Kidney (tissue), 13 donors: ENCODE measurements at regions not wholly inside any gene's neighbourhood (a gene's known extent, or its start where the extent isn't known, plus 50 kb on each side); places are given as distances from the start of the nearest gene placed in this dataset.
"Not testable (repeated sequence)": the region's sequence is repeated elsewhere in the genome, so short reads cannot be mapped to it uniquely, and the experiment has no call there.

Experiments used
- DNase-seq, 5 donors: peaks; one replicate each; pipeline ENCODE4 v3.0.0-alpha.2; 2013 to 2020
- FAIRE-seq: peaks from 2 replicates; lab custom pipeline; 2012; peaks lifted over from hg19 to GRCh38; lab: Jason Lieb, UNC
- H3K27ac ChIP-seq, 2 donors: one replicate each; pipeline ENCODE4 v1.7.0; 2013; ENCODE audit warnings: low read depth in 2 of 2, low read length in 2 of 2, inconsistent platforms in 1 of 2
- H3K27me3 ChIP-seq: one replicate; pipeline ENCODE4 v1.7.1; 2013; ENCODE audit warnings: low read length, inconsistent platforms; ENCODE audit not compliant: control insufficient read depth, insufficient read depth
- H3K36me3 ChIP-seq, 3 donors: one replicate each; pipeline versions ENCODE4 v1.7.0 to v1.7.1; 2013; ENCODE audit warnings: low read length in 3 of 3, control low read depth in 1 of 3, inconsistent platforms in 1 of 3; ENCODE audit not compliant: insufficient read depth in 3 of 3, control insufficient read depth in 2 of 3
- H3K4me1 ChIP-seq, 3 donors: one replicate each; pipeline versions ENCODE4 v1.7.0 to v1.7.1; 2013; ENCODE audit warnings: low read length in 3 of 3, inconsistent platforms in 1 of 3, low read depth in 1 of 3; ENCODE audit not compliant: control insufficient read depth in 2 of 3, insufficient read depth in 2 of 3
- H3K4me3 ChIP-seq, 3 donors: one replicate each; pipeline versions ENCODE4 v1.7.0 to v1.8.1; 2013; ENCODE audit warnings: low read length in 3 of 3, control low read depth in 1 of 3, inconsistent platforms in 1 of 3
- H3K9ac ChIP-seq, 3 donors: one replicate each; pipeline versions ENCODE4 v1.7.0 to v1.7.1; 2013; ENCODE audit warnings: low read length in 3 of 3, control low read depth in 1 of 3, inconsistent platforms in 1 of 3
- H3K9me3 ChIP-seq, 3 donors: one replicate each; pipeline versions ENCODE4 v1.7.0 to v1.7.1; 2013; ENCODE audit warnings: low read length in 3 of 3, control low read depth in 1 of 3, inconsistent platforms in 1 of 3; ENCODE audit not compliant: control insufficient read depth in 2 of 3, insufficient read depth in 1 of 3
- intact Hi-C: fragments of 100-400 bp; cut with DNase I; formaldehyde crosslinking; loops from one replicate; pipeline ENCODE4 v1.11.1; 2022
- TF ChIP-seq, protein P1 (sequence below): IDR thresholded peaks from 3 replicates; pipeline ENCODE4 v1.5.1; 2012; ENCODE audit warnings: mild to moderate bottlenecking, moderate library complexity, borderline replicate concordance; ENCODE audit not compliant: insufficient read depth; ENCODE audit errors: extremely low read depth
- donor health status: control.
- donor health status: control.
- donor health status: control.
- donor health status: control.
- donor health status: control.
- donor health status: DM: yes; HTN: yes; CAD: no.
- donor health status: Normal renal cell carcinoma (clear cell type).

DNA sequence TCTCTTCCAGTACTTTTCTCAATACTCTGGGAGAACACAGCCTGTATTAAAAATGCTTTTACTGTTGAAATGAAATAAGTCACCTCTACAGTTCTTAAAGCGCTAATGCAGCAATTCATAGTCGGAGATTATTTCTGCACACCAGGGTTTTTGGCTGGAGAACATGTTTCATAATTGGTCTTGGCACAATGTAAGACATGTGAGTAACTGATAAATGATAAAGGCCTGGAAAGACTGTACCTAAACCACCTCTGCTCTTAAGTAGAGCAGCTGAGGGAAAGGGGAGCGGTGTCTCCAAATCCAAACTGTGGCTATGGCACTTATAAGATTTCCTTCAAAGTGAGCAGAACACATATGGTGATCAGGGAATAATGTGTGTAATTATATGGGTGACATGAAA is 390.3 kb upstream of the MBL2 start:
- TF ChIP-seq, protein P1, sequence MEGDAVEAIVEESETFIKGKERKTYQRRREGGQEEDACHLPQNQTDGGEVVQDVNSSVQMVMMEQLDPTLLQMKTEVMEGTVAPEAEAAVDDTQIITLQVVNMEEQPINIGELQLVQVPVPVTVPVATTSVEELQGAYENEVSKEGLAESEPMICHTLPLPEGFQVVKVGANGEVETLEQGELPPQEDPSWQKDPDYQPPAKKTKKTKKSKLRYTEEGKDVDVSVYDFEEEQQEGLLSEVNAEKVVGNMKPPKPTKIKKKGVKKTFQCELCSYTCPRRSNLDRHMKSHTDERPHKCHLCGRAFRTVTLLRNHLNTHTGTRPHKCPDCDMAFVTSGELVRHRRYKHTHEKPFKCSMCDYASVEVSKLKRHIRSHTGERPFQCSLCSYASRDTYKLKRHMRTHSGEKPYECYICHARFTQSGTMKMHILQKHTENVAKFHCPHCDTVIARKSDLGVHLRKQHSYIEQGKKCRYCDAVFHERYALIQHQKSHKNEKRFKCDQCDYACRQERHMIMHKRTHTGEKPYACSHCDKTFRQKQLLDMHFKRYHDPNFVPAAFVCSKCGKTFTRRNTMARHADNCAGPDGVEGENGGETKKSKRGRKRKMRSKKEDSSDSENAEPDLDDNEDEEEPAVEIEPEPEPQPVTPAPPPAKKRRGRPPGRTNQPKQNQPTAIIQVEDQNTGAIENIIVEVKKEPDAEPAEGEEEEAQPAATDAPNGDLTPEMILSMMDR: no peak
- no peak for FAIRE-seq
- H3K27me3 ChIP-seq: no peaks in the 10 kb centered on the region

DNA sequence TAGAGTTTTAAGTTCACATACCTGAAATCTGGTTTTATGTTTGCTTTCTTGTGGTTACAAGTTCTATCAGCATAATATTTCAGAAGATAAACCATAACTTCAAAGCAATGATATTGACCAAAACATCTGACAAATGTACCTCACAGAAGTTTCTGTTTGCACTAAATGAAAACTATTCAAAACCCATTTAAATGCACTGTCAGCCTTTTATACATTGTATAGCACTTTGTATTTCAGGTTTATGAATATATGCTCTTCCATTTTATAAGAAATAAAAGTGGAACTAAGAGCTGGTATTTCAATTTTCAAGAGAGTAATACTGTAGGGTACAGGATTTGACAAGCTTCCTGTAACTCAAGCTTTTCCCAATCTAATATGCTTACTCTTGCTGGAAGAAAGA is 388.6 kb upstream of the MBL2 start:
- Histone ChIP-seq H3K4me1 (peaks cover 0 to 6% (median 0%) of the 10 kb centered on the region in 3 donors), H3K27me3 (no peaks in the 10 kb centered on the region), H3K9ac (no peak overlapping the region), H3K9me3 (no peaks in the 10 kb centered on the region), H3K36me3 (no peaks in the 10 kb centered on the region), H3K4me3 (no peak overlapping the region), H3K27ac (no peak overlapping the region)
- no peak for FAIRE-seq
- intact Hi-C loops: no loop called here
- TF ChIP-seq, protein P1: no peak
- DNase-seq: no peak

More for the DNA sequence above, 390.3 kb upstream of the MBL2 start:
- Histone ChIP-seq H3K27ac (no peak overlapping the region), H3K4me1 (peaks cover 0 to 6% (median 0%) of the 10 kb centered on the region in 3 donors), H3K36me3 (no peaks in the 10 kb centered on the region), H3K9me3 (no peaks in the 10 kb centered on the region), H3K9ac (no peak overlapping the region), H3K4me3 (no peak overlapping the region)
- no peak for DNase-seq
- intact Hi-C loops: no loop called here

DNA sequence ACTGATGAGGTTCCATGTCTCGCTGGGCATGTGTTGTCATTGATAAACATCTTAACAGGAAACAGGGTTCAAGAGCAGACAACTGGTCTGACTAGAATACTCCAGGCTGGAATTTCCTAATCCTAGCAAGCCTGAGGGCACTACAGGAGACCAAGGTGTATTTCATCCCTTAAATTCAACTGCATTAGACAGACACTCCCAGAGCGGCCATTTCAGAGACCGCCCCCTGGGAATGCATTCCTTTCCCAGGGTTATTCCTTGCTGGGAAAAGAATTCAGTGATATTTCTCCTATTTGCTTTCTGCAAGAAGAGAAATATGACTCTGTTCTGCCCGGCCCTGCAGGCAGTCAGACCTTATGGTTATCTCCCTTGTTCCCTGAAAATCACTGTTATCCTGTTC is 383.1 kb upstream of the MBL2 start:
- H3K9me3 ChIP-seq, H3K4me1 ChIP-seq, H3K27ac ChIP-seq, FAIRE-seq, intact Hi-C loops, DNase-seq, H3K4me3 ChIP-seq, H3K36me3 ChIP-seq, H3K9ac ChIP-seq, H3K27me3 ChIP-seq: not testable (repeated sequence)

DNA sequence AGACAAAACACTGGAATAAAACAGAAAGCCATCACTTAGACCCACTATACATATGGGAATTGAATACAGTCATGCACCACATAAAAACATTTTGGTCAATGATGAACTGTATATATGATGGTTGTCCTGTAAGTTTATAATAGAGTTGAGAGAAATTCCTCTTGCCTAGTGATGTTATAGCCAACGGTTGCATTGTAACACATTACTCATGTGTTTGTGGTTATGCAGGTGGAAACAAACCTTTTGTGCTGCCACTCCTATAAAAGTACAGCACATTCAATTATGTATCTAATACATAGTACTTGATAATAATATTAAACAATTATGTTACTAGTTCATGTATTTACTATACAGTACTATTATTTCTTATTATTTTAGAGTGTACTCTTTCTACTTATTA is 381.2 kb upstream of the MBL2 start:
- no peak overlapping the region for H3K9ac ChIP-seq
- TF ChIP-seq, protein P1: no peak
- H3K27me3 ChIP-seq: no peaks in the 10 kb centered on the region
- no peaks in the 10 kb centered on the region for H3K36me3 ChIP-seq
- no peaks in the 10 kb centered on the region for H3K4me1 ChIP-seq
- H3K4me3 ChIP-seq: no peak overlapping the region
- FAIRE-seq (no peak), DNase-seq (no peak)
- H3K9me3 ChIP-seq: peaks cover 0 to 3% (median 0%) of the 10 kb centered on the region in 3 donors
- intact Hi-C loops: no loop called here
- H3K27ac ChIP-seq: no peak overlapping the region
